ENCODE measurements at regions not wholly inside any gene's neighbourhood (a gene's known extent, or its start where the extent isn't known, plus 50 kb on each side); places are given as distances from the start of the nearest gene placed in this dataset.
A peak's percentile ranks its signal among the peaks of the same experiment; 100 is the strongest.

- Histone ChIP-seq H4K20me1 (ENCODE audit: insufficient read depth, low read length) (no peaks in the 10 kb centered on the region), H3K27me3 (ENCODE audit: low read depth, low read length) (no peaks in the 10 kb centered on the region), H3K27ac (ENCODE audit: low read length) (peak overlapping the region; percentile 40; the same call in 1 of the 2 replicates), H3K36me3 (replicated peaks; ENCODE audit: low read depth, low read length) (no peaks in the 10 kb centered on the region), H3K4me2 (ENCODE audit: low read length) (peak overlapping the region; percentile 83), H3K4me1 (ENCODE audit: low read length) (peaks cover 8% of the 10 kb centered on the region), H3K9me3 (ENCODE audit: insufficient read depth, low read length) (no peaks in the 10 kb centered on the region), H3K9ac (ENCODE audit: low read length) (peak overlapping the region; percentile 62; the same call in 1 of the 2 replicates), H3K4me3 (ENCODE audit: low read length) (peak overlapping the region; percentile 80), H3K79me2 (ENCODE audit: low read length) (no peaks in the 10 kb centered on the region), H2AFZ (ENCODE audit: low read depth, low read length) (peak overlapping the region; percentile 91)
- TF ChIP-seq CTCF (IDR thresholded peaks at IDR 0.05; ENCODE audit: low read depth, low read length), result peak; percentile 79
- no peak for TF ChIP-seq EZH2phosphoT487 (IDR thresholded peaks at IDR 0.05; ENCODE audit: low read depth)
Observed at GRCh38 chr17:51371732-51372151, 111.4 kb downstream of the UTP18 start.

- Histone ChIP-seq H2AFZ (ENCODE audit: low read depth, low read length) (peak overlapping the region; percentile 91), H3K36me3 (replicated peaks; ENCODE audit: low read depth, low read length) (no peaks in the 10 kb centered on the region), H3K4me1 (ENCODE audit: low read length) (peaks cover 8% of the 10 kb centered on the region), H3K9ac (ENCODE audit: low read length) (peak overlapping the region; percentile 62), H4K20me1 (ENCODE audit: insufficient read depth, low read length) (no peaks in the 10 kb centered on the region), H3K27ac (ENCODE audit: low read length) (peak overlapping the region; percentile 40; the same call in 1 of the 2 replicates), H3K27me3 (ENCODE audit: low read depth, low read length) (no peaks in the 10 kb centered on the region), H3K4me3 (ENCODE audit: low read length) (peak overlapping the region; percentile 80), H3K79me2 (ENCODE audit: low read length) (no peaks in the 10 kb centered on the region), H3K9me3 (ENCODE audit: insufficient read depth, low read length) (no peaks in the 10 kb centered on the region), H3K4me2 (ENCODE audit: low read length) (peak overlapping the region; percentile 83)
- TF ChIP-seq CTCF (IDR thresholded peaks at IDR 0.05; ENCODE audit: low read depth, low read length), result no peak
- TF ChIP-seq EZH2phosphoT487 (IDR thresholded peaks at IDR 0.05; ENCODE audit: low read depth), result no peak
Observed at GRCh38 chr17:51372345-51373004, 112.1 kb downstream of the UTP18 start.

GRCh38 chr17:51373489-51374152, 113.3 kb downstream of the UTP18 start:
- Histone ChIP-seq H3K4me2 (ENCODE audit: low read length) (no peak overlapping the region), H2AFZ (ENCODE audit: low read depth, low read length) (no peak overlapping the region), H3K9ac (ENCODE audit: low read length) (no peak overlapping the region)

More at GRCh38 chr17:51373489-51374152, 113.3 kb downstream of the UTP18 start:
- no peak for TF ChIP-seq EZH2phosphoT487 (IDR thresholded peaks at IDR 0.05; ENCODE audit: low read depth)
- no peak for TF ChIP-seq CTCF (IDR thresholded peaks at IDR 0.05; ENCODE audit: low read depth, low read length)
- Histone ChIP-seq H3K27me3 (ENCODE audit: low read depth, low read length) (0 out of 2 replicates have a peak, but pooled peaks cover 3% of the 10 kb centered on the region), H3K4me3 (ENCODE audit: low read length) (no peak overlapping the region), H4K20me1 (ENCODE audit: insufficient read depth, low read length) (no peaks in the 10 kb centered on the region), H3K4me1 (ENCODE audit: low read length) (peaks cover 8% of the 10 kb centered on the region), H3K79me2 (ENCODE audit: low read length) (no peaks in the 10 kb centered on the region), H3K9me3 (ENCODE audit: insufficient read depth, low read length) (no peaks in the 10 kb centered on the region), H3K36me3 (replicated peaks; ENCODE audit: low read depth, low read length) (no peaks in the 10 kb centered on the region), H3K27ac (ENCODE audit: low read length) (no peak overlapping the region)
